ENCODE measurements at regions not wholly inside any gene's neighbourhood (a gene's known extent, or its start where the extent isn't known, plus 50 kb on each side); places are given as distances from the start of the nearest gene placed in this dataset.

DNA sequence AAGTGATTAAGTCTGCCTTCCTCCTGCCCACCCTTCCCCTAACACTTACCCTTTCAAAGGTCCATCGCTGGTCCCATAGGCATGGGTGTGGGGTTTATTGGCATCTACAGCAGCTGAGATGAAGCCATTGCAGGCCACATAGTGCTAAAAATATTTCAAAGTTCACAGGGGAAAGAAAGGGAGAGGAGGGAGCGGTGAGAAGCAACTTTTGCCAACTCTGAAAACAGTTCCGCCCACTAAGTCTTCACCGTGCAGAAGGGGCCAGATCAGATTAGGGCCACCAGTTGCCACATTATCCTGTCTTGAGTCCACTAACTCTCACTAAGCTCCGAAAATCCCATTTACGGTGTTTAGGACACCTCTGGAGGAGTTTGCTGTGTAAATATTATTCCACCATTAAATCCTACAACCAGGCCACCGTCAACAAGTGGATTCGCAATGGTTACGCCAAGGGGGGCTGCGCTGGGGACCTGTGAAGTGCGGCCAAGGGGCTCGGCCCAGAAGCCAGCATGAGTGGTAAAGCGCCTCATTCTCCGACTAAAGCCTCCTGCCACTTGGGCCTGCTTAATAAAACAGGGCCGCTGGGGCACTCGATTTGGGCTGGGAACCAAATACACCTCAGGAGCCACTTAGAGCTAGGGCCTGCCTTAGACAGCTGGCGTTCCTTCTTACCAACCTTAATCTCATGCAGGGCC lies 534.9 kb downstream of the MIAT start:
- no peak overlapping the region for H3K27ac Mint-ChIP-seq
- DNase-seq: no peak
- H2AFZ ChIP-seq (ENCODE audit: low read length): no peak overlapping the region

More for the DNA sequence above, 534.9 kb downstream of the MIAT start:
- Mint-ChIP-seq H3K4me1 (peaks cover under 1 to 6% of the 10 kb centered on the region in 2 experiments; a peak in 3 of 4 replicates), H3K9me3 (peaks cover 11 to 13% of the 10 kb centered on the region in 2 experiments), H3K27me3 (ENCODE audit: low read depth) (peaks cover 26% of the 10 kb centered on the region), H3K36me3 (ENCODE audit: insufficient read depth in 1 of 3, low read depth in 3 of 3) (peaks cover 3 to 11% (median 3%) of the 10 kb centered on the region in 3 experiments; a peak in 5 of 7 replicates), H3K4me3 (no peak overlapping the region)
- H2BK120ac ChIP-seq (ENCODE audit: low read depth, low read length, poor library complexity, severe bottlenecking): no peak overlapping the region
- H3T11ph ChIP-seq (ENCODE audit: low read length): no peak overlapping the region
- no peak overlapping the region for H2BK15ac ChIP-seq (ENCODE audit: low read depth, low read length)
- no peak overlapping the region for H2BK20ac ChIP-seq (ENCODE audit: low read depth, low read length, poor library complexity, severe bottlenecking)
- WGBS (ENCODE audit: extremely low coverage, insufficient read length, low lambda C conversion rate): no CpG with 5 or more reads among the region's 17 CpGs
- H4K5ac ChIP-seq (ENCODE audit: insufficient read length, low read depth, low read length): no peak overlapping the region
- TF ChIP-seq, protein P1, sequence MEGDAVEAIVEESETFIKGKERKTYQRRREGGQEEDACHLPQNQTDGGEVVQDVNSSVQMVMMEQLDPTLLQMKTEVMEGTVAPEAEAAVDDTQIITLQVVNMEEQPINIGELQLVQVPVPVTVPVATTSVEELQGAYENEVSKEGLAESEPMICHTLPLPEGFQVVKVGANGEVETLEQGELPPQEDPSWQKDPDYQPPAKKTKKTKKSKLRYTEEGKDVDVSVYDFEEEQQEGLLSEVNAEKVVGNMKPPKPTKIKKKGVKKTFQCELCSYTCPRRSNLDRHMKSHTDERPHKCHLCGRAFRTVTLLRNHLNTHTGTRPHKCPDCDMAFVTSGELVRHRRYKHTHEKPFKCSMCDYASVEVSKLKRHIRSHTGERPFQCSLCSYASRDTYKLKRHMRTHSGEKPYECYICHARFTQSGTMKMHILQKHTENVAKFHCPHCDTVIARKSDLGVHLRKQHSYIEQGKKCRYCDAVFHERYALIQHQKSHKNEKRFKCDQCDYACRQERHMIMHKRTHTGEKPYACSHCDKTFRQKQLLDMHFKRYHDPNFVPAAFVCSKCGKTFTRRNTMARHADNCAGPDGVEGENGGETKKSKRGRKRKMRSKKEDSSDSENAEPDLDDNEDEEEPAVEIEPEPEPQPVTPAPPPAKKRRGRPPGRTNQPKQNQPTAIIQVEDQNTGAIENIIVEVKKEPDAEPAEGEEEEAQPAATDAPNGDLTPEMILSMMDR (conservative IDR thresholded peaks at IDR 0.05): no peak
- H3K27me3 ChIP-seq (ENCODE audit: insufficient read depth, low read length): no peaks in the 10 kb centered on the region; the same call in 1 of the 2 replicates
- H3K14ac ChIP-seq (ENCODE audit: insufficient read depth, low read length): no peak overlapping the region
- H2BK12ac ChIP-seq (ENCODE audit: insufficient read length, low read depth, low read length): no peak overlapping the region
- H2BK5ac ChIP-seq (ENCODE audit: insufficient read length, low read length): no peak overlapping the region
- H3K23me2 ChIP-seq (ENCODE audit: insufficient read length, low read depth, low read length, poor library complexity, severe bottlenecking): no peaks in the 10 kb centered on the region
- no peaks in the 10 kb centered on the region for H3K79me1 ChIP-seq (ENCODE audit: insufficient read depth, low read depth, low read length, poor library complexity, severe bottlenecking)
- no peak overlapping the region for H2AK5ac ChIP-seq (ENCODE audit: insufficient read length, low read length)
- no peak overlapping the region for H4K8ac ChIP-seq (replicated peaks; ENCODE audit: insufficient read length, low read depth, low read length)
- peaks cover 1% of the 10 kb centered on the region for H3K4me1 ChIP-seq (ENCODE audit: insufficient read depth, low read length)
- H3K23ac ChIP-seq (ENCODE audit: insufficient read length, low read depth, low read length): no peak overlapping the region
- no peak overlapping the region for H3K56ac ChIP-seq (ENCODE audit: insufficient read length, low read depth, low read length)
- H3K9me3 ChIP-seq (ENCODE audit: control insufficient read depth, low read depth, low read length): no peaks in the 10 kb centered on the region
- H4K20me1 ChIP-seq (ENCODE audit: control insufficient read depth, insufficient read depth, insufficient read length): no peaks in the 10 kb centered on the region
- H3K4ac ChIP-seq (ENCODE audit: low read depth, low read length): no peak overlapping the region
- no peak overlapping the region for H3K27ac ChIP-seq (ENCODE audit: insufficient read length, low read depth, low read length)
- H3K4me2 ChIP-seq (ENCODE audit: insufficient read depth, insufficient read length, low read length): no peak overlapping the region
- no peaks in the 10 kb centered on the region for H3K79me2 ChIP-seq (ENCODE audit: insufficient read depth, low read length)
- H3K18ac ChIP-seq (ENCODE audit: insufficient read length, low read depth, low read length): no peak overlapping the region
- H4K91ac ChIP-seq (ENCODE audit: insufficient read length, low read depth, low read length): no peak overlapping the region
- H3K9ac ChIP-seq (ENCODE audit: extremely low read depth, insufficient read length, low read length): no peak overlapping the region
